Epithelial cell of esophagus (primary cell): ENCODE measurements at regions not wholly inside any gene's neighbourhood (a gene's known extent, or its start where the extent isn't known, plus 50 kb on each side); places are given as distances from the start of the nearest gene placed in this dataset.

Experiments used
- DNase-seq: peaks from one replicate; pipeline ENCODE4 v3.0.0; 2010; ENCODE audit warnings: low read depth
- H3K4me3 ChIP-seq: 2 replicates; pipeline ENCODE4 v1.5.1; 2011; ENCODE audit warnings: mild to moderate bottlenecking, low read length, control low read depth
- CTCF ChIP-seq: IDR thresholded peaks from 2 replicates; pipeline ENCODE4 v1.5.1; 2011; ENCODE audit warnings: low read depth, mild to moderate bottlenecking, low read length, control low read depth, inconsistent platforms; ENCODE audit not compliant: insufficient read depth; ENCODE audit errors: missing control alignments

DNA sequence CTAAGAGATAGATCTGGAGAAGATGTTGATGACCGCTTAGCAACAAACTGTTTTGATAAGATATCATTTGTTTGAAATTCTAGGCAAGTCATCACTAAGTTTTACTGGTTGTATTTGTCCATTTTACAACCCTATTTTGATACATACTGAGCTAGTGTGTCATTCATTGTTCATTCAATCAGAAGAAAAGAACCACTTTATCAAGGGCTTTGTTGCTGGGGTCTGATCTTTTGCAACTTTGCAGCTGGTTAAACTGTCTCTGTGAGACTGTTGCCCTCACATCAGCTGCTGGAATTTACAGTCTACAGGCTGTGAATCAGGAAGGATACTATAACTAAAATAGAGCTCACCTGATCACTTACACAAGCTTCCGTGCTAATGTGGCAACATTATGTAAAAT, 290.5 kb downstream of the RFC3 start:
- DNase-seq, result no peak

DNA sequence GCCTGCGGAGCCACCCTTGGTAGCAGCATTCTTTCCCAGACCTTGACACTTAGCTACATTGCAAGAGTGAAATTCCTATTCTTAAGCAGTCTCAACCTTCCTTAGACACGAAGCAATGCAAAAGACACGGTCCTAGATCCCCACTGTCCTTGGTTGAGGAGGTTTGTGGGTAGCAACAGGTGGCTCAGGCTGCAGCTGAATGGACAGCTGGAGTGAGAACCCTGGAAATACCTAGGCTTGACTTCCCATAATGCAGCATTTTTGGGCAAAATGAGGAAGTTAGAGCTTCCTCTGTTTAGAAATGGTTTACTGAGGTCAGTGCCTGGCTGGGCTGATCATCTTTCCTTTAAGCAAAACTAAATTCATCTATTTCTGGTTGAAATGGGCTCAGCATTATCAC, 296.6 kb downstream of the RFC3 start:
- TF ChIP-seq CTCF, result no peak
- DNase-seq, result no peak
- H3K4me3 ChIP-seq, result no peak overlapping the region

More for the DNA sequence above, 290.5 kb downstream of the RFC3 start:
- no peak overlapping the region for H3K4me3 ChIP-seq
- no peak for TF ChIP-seq CTCF

DNA sequence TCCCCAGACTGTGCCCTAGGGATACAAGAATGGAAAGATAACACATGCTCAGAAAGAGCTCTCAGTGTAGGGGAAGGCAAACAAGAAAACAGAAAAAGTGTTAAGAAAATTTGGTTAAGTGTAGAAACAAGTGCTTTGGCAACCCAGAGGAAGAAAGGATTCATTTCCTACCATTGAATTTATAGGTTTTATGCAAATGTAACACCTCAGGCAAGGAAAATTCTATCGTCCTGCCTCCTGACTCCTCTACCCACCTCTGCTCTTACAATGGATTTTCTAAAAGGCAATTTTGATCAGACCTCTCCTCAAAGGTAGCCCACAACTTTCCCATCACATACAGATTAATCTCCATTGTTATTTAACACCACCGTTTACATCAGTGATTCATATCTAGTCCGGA, 298.7 kb downstream of the RFC3 start:
- no peak overlapping the region for H3K4me3 ChIP-seq
- no peak for DNase-seq
- TF ChIP-seq CTCF, result no peak

GRCh38 chr13:34124666-34125306, 306.8 kb downstream of the RFC3 start:
- DNase-seq, result no peak
- H3K4me3 ChIP-seq, result no peak overlapping the region
- TF ChIP-seq CTCF, result no peak

DNA sequence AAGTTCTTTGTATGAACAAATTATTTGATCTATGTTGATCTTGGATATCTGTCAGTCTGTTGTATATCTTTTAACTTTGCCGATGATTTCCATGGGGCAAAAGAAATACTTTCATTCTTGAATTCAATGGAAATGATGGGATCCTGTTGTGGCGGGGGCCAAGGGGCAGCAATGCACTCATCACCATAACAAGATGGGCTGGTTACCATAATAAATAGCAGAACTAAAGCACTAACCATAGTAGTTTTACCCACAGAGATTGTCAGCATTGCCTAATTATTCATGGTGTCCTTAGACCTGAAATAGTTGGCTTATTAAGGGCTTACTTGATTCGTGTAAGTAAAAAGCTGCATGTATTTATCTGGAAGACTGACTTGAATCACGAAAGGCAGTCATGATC, 309.6 kb downstream of the RFC3 start:
- H3K4me3 ChIP-seq, result no peak overlapping the region
- no peak for TF ChIP-seq CTCF
- no peak for DNase-seq

DNA sequence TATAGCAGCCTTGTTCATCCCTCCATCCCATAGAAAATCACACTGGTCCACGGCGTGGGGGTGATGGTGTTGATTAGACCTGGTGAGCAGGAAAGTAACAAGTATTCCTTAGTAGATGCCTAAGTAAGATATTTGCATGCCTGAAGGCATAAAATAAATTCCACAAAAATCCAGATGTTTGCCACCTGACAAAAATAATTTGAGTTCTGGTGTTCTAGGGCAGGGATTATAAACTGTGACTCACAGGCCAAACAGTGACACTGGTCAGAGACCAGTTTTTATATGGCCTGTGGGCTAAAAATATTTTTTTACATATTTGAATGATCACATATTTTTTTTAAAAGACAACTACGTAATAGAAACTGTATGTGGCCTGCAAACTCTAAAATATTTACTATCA, 310.7 kb downstream of the RFC3 start:
- DNase-seq, result no peak

More for the DNA sequence above, 310.7 kb downstream of the RFC3 start:
- no peak overlapping the region for H3K4me3 ChIP-seq
- no peak for TF ChIP-seq CTCF
